LNCaP clone FGC (cell line): ENCODE measurements at regions not wholly inside any gene's neighbourhood (a gene's known extent, or its start where the extent isn't known, plus 50 kb on each side); places are given as distances from the start of the nearest gene placed in this dataset.
"Not testable (repeated sequence)": the region's sequence is repeated elsewhere in the genome, so short reads cannot be mapped to it uniquely, and the experiment has no call there.

ENCODE experiments used
- DNase-seq: peaks from one replicate; pipeline ENCODE4 v3.0.0-alpha.2; 2011; ENCODE audit warnings: low read depth
- H3K4me3 ChIP-seq: 2 replicates; pipeline ENCODE4 v1.5.1; 2011; ENCODE audit warnings: mild to moderate bottlenecking, low read depth, low read length, control low read depth

GRCh38 chr7:73186589-73187309 is 100.9 kb upstream of the SPDYE9 start:
- H3K4me3 ChIP-seq, DNase-seq: not testable (repeated sequence)

DNA sequence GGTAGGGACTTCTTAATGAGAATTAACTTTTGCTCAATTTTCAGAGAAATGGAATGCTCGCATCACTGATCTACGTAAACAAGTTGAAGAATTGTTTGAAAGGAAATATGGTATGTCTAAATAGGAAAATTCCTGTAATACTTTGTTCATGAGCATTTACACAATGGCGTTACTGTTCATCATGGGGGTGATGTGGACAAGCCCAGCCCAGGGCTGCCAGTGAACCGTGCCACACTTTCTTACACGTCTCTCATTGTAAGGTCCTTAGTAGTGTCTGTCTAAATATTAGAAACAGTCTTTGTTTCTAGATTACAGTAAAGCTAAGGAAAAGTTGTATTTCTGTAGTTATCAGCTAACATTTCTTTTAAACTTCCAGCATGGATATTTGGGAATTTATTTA is 91.0 kb upstream of the SPDYE9 start:
- DNase-seq, H3K4me3 ChIP-seq: not testable (repeated sequence)

DNA sequence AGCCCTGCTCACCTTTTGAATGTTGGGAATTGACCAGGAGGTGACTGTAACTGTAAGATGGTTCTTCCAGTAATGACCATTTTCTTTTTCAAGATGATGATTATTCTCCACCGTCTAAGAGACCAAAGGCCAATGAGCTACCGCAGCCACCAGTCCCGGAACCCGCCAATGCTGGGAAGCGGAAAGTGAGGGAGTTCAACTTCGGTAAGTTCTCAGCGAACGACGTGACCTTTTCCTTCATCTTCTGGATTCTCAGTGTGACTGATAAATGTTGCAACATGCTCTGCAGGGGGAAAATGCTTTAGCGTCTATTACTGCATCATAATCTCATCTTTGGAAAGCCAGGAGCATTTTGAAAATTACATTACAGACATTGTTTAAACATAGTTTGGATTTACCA is 89.5 kb upstream of the SPDYE9 start:
- H3K4me3 ChIP-seq, DNase-seq: not testable (repeated sequence)

DNA sequence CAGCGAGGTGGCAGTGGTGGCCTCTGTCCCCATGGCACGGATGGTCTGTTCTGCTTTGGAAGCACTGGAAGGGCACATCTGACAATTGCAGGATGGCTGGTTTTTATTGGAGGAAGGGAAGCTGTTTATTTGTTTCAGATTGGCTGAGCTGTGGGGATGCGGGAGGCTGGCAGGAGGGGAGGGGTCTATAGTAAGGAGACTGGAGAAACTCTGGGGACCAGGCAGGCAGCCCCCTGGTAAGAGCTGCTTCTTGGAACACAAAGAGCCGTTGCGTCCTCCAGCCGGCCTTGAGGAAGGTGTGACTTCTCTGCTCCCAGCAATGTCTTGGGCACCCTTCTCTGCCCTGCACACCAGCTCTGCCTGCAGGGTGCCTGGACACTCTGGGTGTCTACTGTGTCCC is 85.1 kb upstream of the SPDYE9 start:
- H3K4me3 ChIP-seq, DNase-seq: not testable (repeated sequence)

- DNase-seq, H3K4me3 ChIP-seq: not testable (repeated sequence)
Measured at GRCh38 chr7:73170415-73170814, 84.6 kb upstream of the SPDYE9 start.

DNA sequence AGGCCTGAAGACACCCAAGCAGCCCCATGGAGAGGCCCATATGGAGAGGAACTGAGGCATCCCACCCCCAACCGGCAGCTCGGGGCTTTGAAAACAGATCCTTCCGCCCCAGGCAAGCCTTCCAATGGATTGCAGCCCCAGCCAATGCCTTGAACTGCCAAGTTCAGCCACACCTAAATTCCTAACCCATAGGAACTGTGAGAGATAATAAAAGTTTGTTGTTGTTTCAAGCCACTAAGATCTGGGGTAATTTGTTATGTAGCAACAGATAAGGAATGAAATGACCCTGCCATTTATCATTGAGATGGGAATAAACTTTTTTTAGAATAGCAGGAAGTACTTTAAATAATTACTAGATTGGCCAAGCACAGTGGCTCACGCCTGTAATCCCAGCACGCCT is 80.3 kb upstream of the SPDYE9 start:
- not testable (repeated sequence) for DNase-seq, H3K4me3 ChIP-seq

DNA sequence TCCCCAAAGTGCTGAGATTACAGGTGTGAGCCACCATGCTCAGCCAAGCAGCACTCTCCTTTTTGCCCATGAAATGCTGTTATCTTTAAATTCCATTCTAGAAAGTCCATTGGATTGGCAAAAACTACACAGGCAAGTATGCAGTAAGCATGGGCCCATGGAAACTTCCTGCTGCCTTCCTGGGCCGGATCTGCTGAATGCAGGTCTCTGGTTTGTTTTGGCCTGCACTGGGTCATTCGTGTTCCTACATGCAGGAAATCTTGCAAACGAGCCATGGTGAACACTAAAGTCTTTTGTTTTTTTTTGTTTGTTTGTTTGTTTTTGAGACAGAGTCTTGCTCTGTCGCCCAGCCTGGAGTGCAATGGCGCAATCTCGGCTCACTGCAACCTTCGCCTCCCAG is 76.8 kb upstream of the SPDYE9 start:
- not testable (repeated sequence) for H3K4me3 ChIP-seq, DNase-seq

DNA sequence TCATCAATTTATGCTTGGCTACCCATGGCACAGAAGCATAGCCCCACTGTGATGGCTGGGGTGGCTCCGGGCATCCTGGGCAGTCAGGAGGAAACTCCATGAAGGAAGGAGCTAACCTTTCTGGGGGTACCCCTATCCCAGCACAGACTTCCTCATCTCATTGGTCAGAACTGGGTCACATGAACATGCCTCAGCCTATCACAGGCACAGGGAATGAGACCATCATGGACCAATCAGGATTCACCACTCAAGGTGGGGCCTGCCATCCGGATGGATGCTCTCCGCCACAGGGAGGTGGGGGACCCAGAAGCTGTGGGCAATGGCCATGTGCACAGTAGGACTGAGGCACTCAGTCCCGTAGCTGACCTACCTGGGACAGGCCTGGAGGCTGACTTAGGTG is 75.9 kb upstream of the SPDYE9 start:
- not testable (repeated sequence) for H3K4me3 ChIP-seq

GRCh38 chr7:73157169-73157661 is 71.4 kb upstream of the SPDYE9 start:
- H3K4me3 ChIP-seq, DNase-seq: not testable (repeated sequence)

More for the DNA sequence above, 75.9 kb upstream of the SPDYE9 start:
- not testable (repeated sequence) for DNase-seq

GRCh38 chr7:73156510-73157168 is 70.8 kb upstream of the SPDYE9 start:
- not testable (repeated sequence) for DNase-seq, H3K4me3 ChIP-seq

DNA sequence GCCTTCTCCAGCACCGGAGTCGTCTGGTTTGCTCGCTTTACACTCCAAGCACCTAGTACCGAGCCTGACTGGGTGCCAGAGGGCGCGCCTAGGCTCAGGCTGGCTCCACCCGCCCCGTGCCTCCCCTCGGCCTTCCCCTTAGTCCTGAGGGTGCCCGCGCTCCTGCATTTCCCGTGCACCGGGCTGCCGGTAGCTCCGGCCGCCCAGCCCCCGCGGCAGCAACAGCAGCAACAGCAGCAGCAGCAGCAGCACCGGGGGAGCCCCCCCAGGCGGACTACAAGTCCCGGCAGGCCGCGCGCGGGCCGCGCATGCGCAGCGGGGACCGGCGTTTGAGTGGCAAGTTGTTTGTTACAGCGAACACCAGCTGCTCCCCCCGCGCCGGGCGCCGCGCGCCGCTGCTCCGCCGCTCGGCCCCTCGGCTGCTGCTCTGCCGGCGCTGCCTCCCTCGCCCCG is 68.8 kb upstream of the SPDYE9 start:
- H3K4me3 ChIP-seq = peak overlapping the region; percentile 36; the same call in 1 of the 2 replicates
- not testable (repeated sequence) for DNase-seq

GRCh38 chr7:73153921-73154585 is 68.2 kb upstream of the SPDYE9 start:
- H3K4me3 ChIP-seq, DNase-seq: not testable (repeated sequence)

GRCh38 chr7:73148570-73148969 is 62.7 kb upstream of the SPDYE9 start:
- not testable (repeated sequence) for H3K4me3 ChIP-seq, DNase-seq

- DNase-seq, H3K4me3 ChIP-seq: not testable (repeated sequence)
Measured at GRCh38 chr7:73147681-73148080, 61.8 kb upstream of the SPDYE9 start.

DNA sequence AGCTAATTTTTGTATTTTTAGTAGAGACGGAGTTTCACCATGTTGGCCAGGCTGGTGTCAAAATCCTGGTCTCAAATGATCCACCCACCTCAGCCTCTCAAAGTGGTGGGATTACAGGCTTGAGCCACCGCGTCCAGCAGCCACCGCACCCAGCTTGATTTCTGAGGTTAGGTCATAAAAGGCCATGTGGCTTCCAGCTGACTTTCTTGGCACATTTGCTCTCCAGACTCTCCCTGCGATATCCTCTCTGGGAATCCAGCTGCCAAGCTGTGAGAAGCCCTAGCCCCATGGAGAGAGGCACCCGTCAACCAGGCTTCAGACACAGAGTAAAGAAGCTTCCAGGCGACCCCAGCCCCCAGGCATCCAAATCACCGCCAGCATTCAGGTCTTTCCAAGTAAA is 58.2 kb upstream of the SPDYE9 start:
- not testable (repeated sequence) for DNase-seq, H3K4me3 ChIP-seq

DNA sequence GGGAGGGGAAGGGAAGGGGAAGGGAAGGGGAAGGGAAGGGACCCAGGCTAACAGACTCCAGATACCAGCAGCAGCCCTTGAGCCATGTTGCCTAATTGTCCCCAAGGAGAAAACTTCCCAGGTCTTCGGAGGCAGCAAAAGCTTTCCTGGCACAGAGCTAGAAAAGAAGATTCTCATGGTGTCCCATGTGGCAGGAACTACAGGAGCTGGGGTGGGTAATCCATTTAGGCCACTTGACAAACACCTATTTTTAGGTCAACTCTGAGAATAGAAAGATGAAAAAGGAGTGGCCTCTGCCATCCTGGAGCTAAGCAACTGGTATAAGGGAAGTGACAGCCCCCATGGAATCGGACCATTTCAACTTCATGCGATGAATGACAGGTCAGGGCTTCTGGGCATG is 52.1 kb upstream of the SPDYE9 start:
- not testable (repeated sequence) for H3K4me3 ChIP-seq, DNase-seq
